Skin epidermis (tissue), 12 donors: ENCODE measurements at regions not wholly inside any gene's neighbourhood (a gene's known extent, or its start where the extent isn't known, plus 50 kb on each side); places are given as distances from the start of the nearest gene placed in this dataset.
"Not testable (repeated sequence)": the region's sequence is repeated elsewhere in the genome, so short reads cannot be mapped to it uniquely, and the experiment has no call there.

ENCODE experiments used
- H3K27ac ChIP-seq, 21 experiments: fragments of 200-600 bp; sonication (generic) in 11 of 21; one replicate each; pipeline ENCODE4 v1.5.0; 2020; ENCODE audit warnings: mild to moderate bottlenecking in 3 of 21, inconsistent platforms in 2 of 21, moderate library complexity in 2 of 21
- H3K4me3 ChIP-seq, 7 experiments: fragments of 200-600 bp; sonication (generic) in 2 of 7; one replicate each; pipeline ENCODE4 v1.5.0; 2020; ENCODE audit warnings: inconsistent platforms in 2 of 7, mild to moderate bottlenecking in 2 of 7, moderate library complexity in 1 of 7

DNA sequence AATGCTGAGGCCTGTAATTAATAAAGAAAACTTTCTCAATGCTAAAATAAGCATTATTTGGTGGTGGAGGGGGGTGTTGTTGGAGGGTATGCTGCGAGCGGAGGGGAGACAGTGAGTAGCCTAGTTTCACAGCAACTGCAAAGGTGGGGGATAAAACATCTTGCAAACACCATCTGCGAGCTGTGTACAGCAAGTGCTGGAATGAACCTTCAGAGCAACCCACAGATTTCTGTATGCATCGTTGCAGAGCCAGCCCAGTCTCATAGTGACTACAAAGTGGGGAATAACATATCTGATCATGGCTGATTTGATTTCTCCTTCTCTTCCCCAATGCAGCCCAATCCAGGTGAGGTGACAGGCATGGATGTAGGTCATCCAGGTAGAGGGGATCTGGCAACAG, 80.7 kb upstream of the COG2 start:
- H3K4me3 ChIP-seq = no peak overlapping the region
- no peak overlapping the region for H3K27ac ChIP-seq

DNA sequence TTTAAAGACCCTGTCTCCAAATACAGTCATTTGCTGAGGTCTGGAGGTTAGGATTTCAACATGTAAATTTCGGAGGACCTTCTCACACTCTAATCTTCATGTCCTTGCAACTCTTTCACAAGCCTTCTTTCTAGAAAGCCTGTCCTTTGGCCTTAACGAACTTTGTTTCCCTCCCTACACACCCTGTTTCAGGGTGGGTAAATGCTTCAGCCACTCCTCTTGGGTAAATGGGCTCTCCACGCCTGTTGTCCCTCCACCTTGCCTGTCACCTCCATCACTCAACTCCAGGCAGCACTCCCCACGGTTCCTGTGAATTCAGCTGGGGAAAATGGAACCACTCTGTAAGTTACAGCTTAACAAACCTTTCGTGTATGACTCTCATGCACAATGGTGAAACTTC, 84.0 kb upstream of the COG2 start:
- Histone ChIP-seq H3K4me3 (no peak overlapping the region), H3K27ac (no peak overlapping the region)

GRCh38 chr1:230556453-230556852, 85.8 kb upstream of the COG2 start:
- Histone ChIP-seq H3K27ac (no peak overlapping the region), H3K4me3 (no peak overlapping the region)

GRCh38 chr1:230555814-230556213, 86.5 kb upstream of the COG2 start:
- no peak overlapping the region for H3K27ac ChIP-seq
- H3K4me3 ChIP-seq = no peak overlapping the region

GRCh38 chr1:230552880-230553279, 89.4 kb upstream of the COG2 start:
- H3K4me3 ChIP-seq = no peak overlapping the region
- H3K27ac ChIP-seq = no peak overlapping the region

DNA sequence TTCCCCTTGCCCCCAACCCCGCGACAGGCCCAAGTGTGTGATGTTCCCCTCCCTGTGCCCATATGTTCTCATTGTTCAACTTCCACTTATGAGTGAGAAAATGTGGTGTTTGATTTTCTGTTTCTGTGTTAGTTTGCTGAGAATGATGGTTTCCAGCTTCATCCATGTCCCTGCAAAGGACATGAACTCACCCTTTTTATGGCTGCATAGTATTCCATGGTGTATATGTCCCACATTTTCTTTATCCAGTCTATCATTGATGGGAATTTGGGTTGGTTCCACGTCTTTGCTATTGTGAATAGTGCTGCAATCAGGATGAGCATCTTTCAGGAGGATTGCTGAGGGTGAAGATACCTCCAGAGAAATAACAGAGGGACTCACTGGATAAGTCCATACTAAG, 91.3 kb upstream of the COG2 start:
- not testable (repeated sequence) for H3K27ac ChIP-seq, H3K4me3 ChIP-seq

DNA sequence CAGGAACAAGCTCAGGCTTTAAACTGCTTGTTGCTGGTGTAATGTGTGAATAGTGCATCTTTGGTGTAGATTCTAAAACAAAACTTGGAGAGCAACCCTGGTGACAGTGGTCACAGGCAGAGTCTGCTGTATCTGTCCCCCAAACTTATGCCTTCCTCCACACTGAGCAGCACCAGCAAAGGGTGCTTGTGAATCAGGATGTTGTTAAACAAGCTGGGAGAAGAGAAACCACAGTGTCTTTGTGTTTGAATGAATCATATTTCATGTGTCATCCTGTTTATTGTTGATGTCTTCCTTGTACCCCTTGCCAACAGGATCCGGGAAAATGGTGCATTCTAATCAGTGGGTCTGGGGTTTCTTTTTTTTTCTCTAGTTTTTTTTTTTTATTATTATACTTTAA, 91.9 kb upstream of the COG2 start:
- Histone ChIP-seq H3K27ac (peak overlapping the region in 3 of 21 experiments; percentile 25 to 64 (median 39)), H3K4me3 (no peak overlapping the region)

DNA sequence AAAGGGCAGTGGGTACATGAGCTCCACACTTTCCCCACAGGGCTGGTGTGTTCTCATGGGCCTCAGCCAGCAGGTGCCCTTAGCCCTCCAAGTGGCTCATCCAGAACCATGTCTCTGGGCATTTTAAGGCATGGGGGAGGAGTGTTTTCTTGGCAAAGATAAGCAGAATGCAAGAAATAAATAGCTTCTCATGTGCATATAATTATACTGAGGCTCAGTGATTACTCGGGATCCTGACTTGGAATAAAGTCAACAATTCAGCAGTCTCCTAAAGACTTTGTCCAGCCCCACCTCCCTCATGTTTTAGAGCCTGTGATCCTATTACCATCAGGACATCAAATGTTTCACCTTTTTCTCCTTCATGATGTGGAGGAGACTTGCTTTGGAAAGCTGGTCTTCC, 92.7 kb upstream of the COG2 start:
- Histone ChIP-seq H3K27ac (peak overlapping the region in 2 of 21 experiments; percentile 39 to 64), H3K4me3 (no peak overlapping the region)

DNA sequence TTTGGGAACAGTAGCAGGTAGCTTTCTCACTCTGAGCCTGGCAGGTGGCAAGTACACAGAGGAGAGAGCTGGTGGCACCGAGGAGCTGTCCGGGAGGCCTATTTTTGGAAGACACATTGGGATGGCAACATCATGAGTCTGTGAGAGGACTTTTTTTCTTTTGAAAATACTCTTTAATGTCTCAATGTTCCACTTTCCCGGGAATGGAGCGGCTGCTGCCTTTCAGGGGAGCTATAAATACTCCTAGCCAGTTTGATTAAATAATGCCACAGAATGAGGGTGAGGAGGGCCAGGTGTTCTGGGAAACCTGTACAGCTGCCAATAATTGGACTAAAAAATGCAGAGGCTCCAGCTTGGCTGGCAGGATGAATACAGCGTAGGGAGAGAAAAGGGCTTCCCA, 93.3 kb upstream of the COG2 start:
- Histone ChIP-seq H3K4me3 (no peak overlapping the region), H3K27ac (no peak overlapping the region)

DNA sequence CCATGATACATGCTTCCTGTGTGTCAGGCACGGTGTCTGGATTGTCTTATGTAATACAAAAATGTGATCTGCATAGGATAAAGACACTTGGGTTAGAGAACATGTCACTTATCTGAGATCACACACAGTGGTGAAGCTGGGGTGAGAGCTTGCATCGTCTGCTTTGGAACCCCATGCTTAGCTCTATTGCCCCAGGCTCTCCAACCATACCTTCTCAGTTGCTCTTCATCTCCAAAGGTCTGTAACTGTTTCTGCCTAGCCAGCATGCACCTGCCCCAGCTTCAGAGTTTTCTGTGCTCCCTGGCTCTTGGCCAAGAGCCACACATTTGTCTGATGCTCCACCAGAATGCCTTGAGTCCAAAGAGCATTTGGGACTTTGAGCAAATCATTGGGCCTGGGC, 93.9 kb upstream of the COG2 start:
- H3K27ac ChIP-seq = no peak overlapping the region
- no peak overlapping the region for H3K4me3 ChIP-seq

- Histone ChIP-seq H3K27ac (no peak overlapping the region), H3K4me3 (no peak overlapping the region)
Observed at GRCh38 chr1:230545181-230545580, 97.1 kb upstream of the COG2 start.

DNA sequence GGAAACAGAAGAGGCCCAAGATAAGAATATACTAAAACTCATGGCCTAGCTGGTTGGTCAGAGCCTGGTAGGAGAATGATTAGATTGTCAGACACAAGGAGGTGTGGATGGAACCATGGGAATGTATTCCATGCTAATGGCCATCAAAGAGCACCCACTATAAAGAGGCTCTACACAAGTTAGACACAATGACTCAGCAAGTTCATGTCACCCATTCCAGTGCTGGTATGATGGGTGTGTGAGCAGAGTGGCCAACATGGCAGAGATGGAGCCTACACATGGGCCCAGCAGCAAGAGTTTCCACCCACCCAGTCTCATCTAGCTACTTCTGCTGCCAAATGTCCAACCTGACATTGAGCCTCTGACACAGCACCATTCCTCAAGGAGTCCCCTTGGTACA, 97.5 kb upstream of the COG2 start:
- no peak overlapping the region for H3K4me3 ChIP-seq
- no peak overlapping the region for H3K27ac ChIP-seq

DNA sequence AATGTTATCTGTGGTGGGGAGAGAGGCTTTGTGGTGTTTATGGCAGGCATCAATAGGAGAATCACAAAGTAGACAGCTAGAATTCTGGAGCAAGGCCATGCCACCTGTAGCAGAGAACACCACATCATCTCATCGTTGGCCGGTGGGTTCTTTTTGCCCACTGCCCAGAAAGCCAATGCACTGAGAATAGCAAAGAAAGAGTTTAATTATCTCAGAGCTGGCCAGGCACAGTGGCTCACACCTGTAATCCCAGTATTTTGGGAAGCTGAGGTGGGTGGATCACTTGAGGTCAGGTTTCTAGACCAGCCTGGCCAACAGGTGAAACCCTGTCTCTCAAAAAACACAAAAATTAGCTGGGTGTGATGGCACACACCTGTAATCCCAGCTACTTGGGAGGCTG, 99.2 kb upstream of the COG2 start:
- H3K27ac ChIP-seq = no peak overlapping the region
- H3K4me3 ChIP-seq = no peak overlapping the region

DNA sequence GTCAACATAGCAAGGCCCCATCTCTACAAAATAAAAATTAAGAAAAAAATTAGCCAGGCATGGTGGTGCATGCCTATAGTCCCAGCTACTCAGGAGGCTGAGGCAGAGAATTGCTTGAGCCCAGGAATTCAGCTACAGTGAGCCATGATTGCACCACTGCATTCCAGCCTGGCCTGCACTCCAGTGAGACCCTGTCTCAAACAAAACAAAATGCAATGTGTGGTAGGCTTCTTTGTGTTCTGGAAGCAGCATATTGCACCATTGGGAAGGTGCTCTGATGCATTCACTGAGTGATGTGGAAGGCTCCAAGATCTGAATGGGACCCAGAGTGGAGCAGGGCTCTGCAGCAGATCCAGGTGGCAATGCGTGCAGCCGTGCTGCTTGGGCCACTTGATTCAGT, 99.6 kb upstream of the COG2 start:
- Histone ChIP-seq H3K4me3 (no peak overlapping the region), H3K27ac (no peak overlapping the region)

- H3K27ac ChIP-seq = no peak overlapping the region
- no peak overlapping the region for H3K4me3 ChIP-seq
Observed at GRCh38 chr1:230542054-230542453, 100.2 kb upstream of the COG2 start.

- Histone ChIP-seq H3K4me3 (no peak overlapping the region), H3K27ac (no peak overlapping the region)
Observed at GRCh38 chr1:230541306-230541705, 101.0 kb upstream of the COG2 start.

GRCh38 chr1:230540421-230541155, 101.7 kb upstream of the COG2 start:
- H3K27ac ChIP-seq = no peak overlapping the region
- no peak overlapping the region for H3K4me3 ChIP-seq

DNA sequence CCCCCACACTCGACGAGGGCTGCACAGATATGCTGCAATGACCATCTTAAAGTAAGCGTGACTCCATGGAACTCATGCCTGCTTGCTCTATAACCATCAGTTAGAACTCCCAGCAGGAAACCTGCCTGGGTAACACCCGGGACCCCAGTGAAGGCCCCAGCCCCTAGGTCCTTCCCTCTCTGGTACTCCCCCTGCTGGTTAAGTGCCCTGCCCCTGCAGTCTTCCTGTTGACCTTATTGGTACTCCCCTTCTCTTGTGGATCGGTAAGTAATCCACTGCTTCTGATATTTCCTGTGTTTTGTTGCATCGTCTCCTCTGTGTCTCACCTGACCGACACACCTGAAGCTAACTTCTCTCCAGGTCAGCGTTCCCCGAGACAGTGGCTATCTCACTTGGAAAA, 104.8 kb upstream of the COG2 start:
- Histone ChIP-seq H3K27ac (no peak overlapping the region), H3K4me3 (no peak overlapping the region)

- H3K4me3 ChIP-seq = no peak overlapping the region
- H3K27ac ChIP-seq = no peak overlapping the region
Observed at GRCh38 chr1:230536641-230537155, 105.6 kb upstream of the COG2 start.

DNA sequence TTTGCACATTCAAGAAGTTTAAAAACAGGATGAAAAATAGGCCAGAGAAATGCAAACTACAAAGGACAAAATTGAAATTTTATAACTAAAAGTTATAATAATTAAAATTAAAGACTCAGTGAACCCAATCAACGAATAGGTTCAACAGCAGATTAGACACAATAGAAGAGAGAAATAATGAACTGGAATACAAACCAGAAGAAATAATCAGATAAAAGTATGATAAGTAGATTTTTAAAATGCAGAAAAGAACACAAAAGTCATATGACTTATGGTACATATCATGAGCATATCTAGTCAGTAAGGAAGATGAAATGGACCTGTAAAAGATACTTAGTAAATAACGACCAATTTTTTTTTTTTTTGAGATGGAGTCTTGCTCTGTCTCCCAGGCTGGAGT, 108.1 kb upstream of the COG2 start:
- no peak overlapping the region for H3K4me3 ChIP-seq
- H3K27ac ChIP-seq = no peak overlapping the region

GRCh38 chr1:230531103-230531502, 105.0 kb upstream of the PGBD5 start:
- Histone ChIP-seq H3K4me3 (no peak overlapping the region), H3K27ac (no peak overlapping the region)

- H3K4me3 ChIP-seq = no peak overlapping the region
- H3K27ac ChIP-seq = no peak overlapping the region
Observed at GRCh38 chr1:230519246-230519645, 93.1 kb upstream of the PGBD5 start.
